DMS 273 (cell line): ENCODE measurements at regions not wholly inside any gene's neighbourhood (a gene's known extent, or its start where the extent isn't known, plus 50 kb on each side); places are given as distances from the start of the nearest gene placed in this dataset.
"Not testable (repeated sequence)": the region's sequence is repeated elsewhere in the genome, so short reads cannot be mapped to it uniquely, and the experiment has no call there.

Experiments
- DNase-seq: peaks from one replicate; lab custom pipeline; 2025; ENCODE audit not compliant: unreplicated experiment; lab: John Stamatoyannopoulos, UW

GRCh38 chr5:174610968-174611367, 113.4 kb upstream of the MSX2 start:
- no peak for DNase-seq

GRCh38 chr5:174612686-174613085, 111.7 kb upstream of the MSX2 start:
- DNase-seq = no peak

GRCh38 chr5:174614500-174615135, 109.8 kb upstream of the MSX2 start:
- no peak for DNase-seq

- DNase-seq = no peak
These were observed 108.3 kb upstream of the MSX2 start for GRCh38 chr5:174616036-174616435.

- no peak for DNase-seq
These were observed 107.1 kb upstream of the MSX2 start for GRCh38 chr5:174617285-174617684.

- no peak for DNase-seq
These were observed 106.5 kb upstream of the MSX2 start for GRCh38 chr5:174617910-174618309.

- no peak for DNase-seq
These were observed 105.8 kb upstream of the MSX2 start for GRCh38 chr5:174618589-174618988.

- no peak for DNase-seq
These were observed 102.3 kb upstream of the MSX2 start for GRCh38 chr5:174622067-174622466.

GRCh38 chr5:174623018-174623417, 101.4 kb upstream of the MSX2 start:
- no peak for DNase-seq

- DNase-seq = no peak
These were observed 100.9 kb upstream of the MSX2 start for GRCh38 chr5:174623433-174624019.

- DNase-seq = no peak
These were observed 99.5 kb upstream of the MSX2 start for GRCh38 chr5:174624733-174625522.

- no peak for DNase-seq
These were observed 98.6 kb upstream of the MSX2 start for GRCh38 chr5:174625591-174626350.

- no peak for DNase-seq
These were observed 97.9 kb upstream of the MSX2 start for GRCh38 chr5:174626369-174626920.

GRCh38 chr5:174636094-174636493, 88.3 kb upstream of the MSX2 start:
- no peak for DNase-seq

GRCh38 chr5:174642816-174643405, 81.5 kb upstream of the MSX2 start:
- no peak for DNase-seq

- DNase-seq = no peak
These were observed 79.9 kb upstream of the MSX2 start for GRCh38 chr5:174644436-174644835.

GRCh38 chr5:174644923-174645322, 79.5 kb upstream of the MSX2 start:
- DNase-seq = no peak

- DNase-seq = no peak
These were observed 78.7 kb upstream of the MSX2 start for GRCh38 chr5:174645677-174646076.

GRCh38 chr5:174648618-174649017, 75.8 kb upstream of the MSX2 start:
- DNase-seq = not testable (repeated sequence)

GRCh38 chr5:174649391-174649790, 75.0 kb upstream of the MSX2 start:
- DNase-seq = no peak

GRCh38 chr5:174654442-174654841, 69.9 kb upstream of the MSX2 start:
- DNase-seq = no peak
